Stimulated activated naive B cell treated with anti-CD40 and anti-IgM and Interleukin-4, amounts not matched to agents 10 μg/mL and 1 μg/mL and 100 μg/mL, for 72 hours (primary cell): ENCODE measurements at regions not wholly inside any gene's neighbourhood (a gene's known extent, or its start where the extent isn't known, plus 50 kb on each side); places are given as distances from the start of the nearest gene placed in this dataset.

Experiments used
- ATAC-seq, 2 donors: fragments of 150-1000 bp; cut with Tn5 transposase; replicated peaks; 2 replicates each; pipeline ENCODE4 v1.10.0; 2021; ENCODE audit warnings: moderate library complexity in 1 of 2
- DNase-seq: peaks from one replicate; pipeline ENCODE4 v3.0.0; 2021
- H3K27ac Mint-ChIP-seq: one replicate; pipeline ENCODE4 v1.8.0; 2022; ENCODE audit warnings: mild to moderate bottlenecking, mixed read lengths
- H3K27me3 Mint-ChIP-seq, 2 donors: one replicate each; pipeline ENCODE4 v1.8.0; 2022; ENCODE audit warnings: mixed read lengths in 2 of 2
- H3K36me3 Mint-ChIP-seq, 2 donors: one replicate each; pipeline ENCODE4 v1.8.0; 2022; ENCODE audit warnings: mixed read lengths in 2 of 2, mild to moderate bottlenecking in 1 of 2
- H3K4me1 Mint-ChIP-seq, 2 donors: one replicate each; pipeline ENCODE4 v1.8.0; 2022; ENCODE audit warnings: mixed read lengths in 2 of 2, mild to moderate bottlenecking in 1 of 2
- H3K4me3 Mint-ChIP-seq, 2 donors: one replicate each; pipeline ENCODE4 v1.8.0; 2022; ENCODE audit warnings: mild to moderate bottlenecking in 2 of 2, mixed read lengths in 2 of 2, moderate library complexity in 1 of 2
- H3K9me3 Mint-ChIP-seq, 2 donors: one replicate each; pipeline ENCODE4 v1.8.0; 2022; ENCODE audit warnings: mixed read lengths in 2 of 2, mild to moderate bottlenecking in 1 of 2

GRCh38 chr6:163965426-163966348 is 551.2 kb downstream of the QKI start:
- no peaks in the 10 kb centered on the region for H3K36me3 Mint-ChIP-seq
- peaks cover 15% of the 10 kb centered on the region in 2 donors for H3K27me3 Mint-ChIP-seq
- H3K4me3 Mint-ChIP-seq, result no peak overlapping the region
- H3K9me3 Mint-ChIP-seq, result no peaks in the 10 kb centered on the region
- DNase-seq (no peak), ATAC-seq (no peak)
- H3K4me1 Mint-ChIP-seq, result no peaks in the 10 kb centered on the region
- no peak overlapping the region for H3K27ac Mint-ChIP-seq

GRCh38 chr6:163964789-163965188 is 550.3 kb downstream of the QKI start:
- no peaks in the 10 kb centered on the region for H3K9me3 Mint-ChIP-seq
- H3K27me3 Mint-ChIP-seq, result peaks cover 13 to 14% of the 10 kb centered on the region in 2 donors
- no peaks in the 10 kb centered on the region for H3K4me1 Mint-ChIP-seq
- H3K27ac Mint-ChIP-seq, result no peak overlapping the region
- no peak overlapping the region for H3K4me3 Mint-ChIP-seq
- DNase-seq (no peak), ATAC-seq (no peak)
- H3K36me3 Mint-ChIP-seq, result no peaks in the 10 kb centered on the region

GRCh38 chr6:163963205-163964120 is 548.9 kb downstream of the QKI start:
- peaks cover 8 to 10% of the 10 kb centered on the region in 2 donors for H3K27me3 Mint-ChIP-seq
- no peak for ATAC-seq
- no peaks in the 10 kb centered on the region for H3K4me1 Mint-ChIP-seq
- H3K4me3 Mint-ChIP-seq, result no peak overlapping the region
- no peak for DNase-seq
- no peaks in the 10 kb centered on the region for H3K9me3 Mint-ChIP-seq
- no peak overlapping the region for H3K27ac Mint-ChIP-seq
- H3K36me3 Mint-ChIP-seq, result no peaks in the 10 kb centered on the region

GRCh38 chr6:163962627-163963117 is 548.2 kb downstream of the QKI start:
- H3K36me3 Mint-ChIP-seq, result no peaks in the 10 kb centered on the region
- ATAC-seq (no peak), DNase-seq (no peak)
- no peak overlapping the region for H3K27ac Mint-ChIP-seq
- no peaks in the 10 kb centered on the region for H3K9me3 Mint-ChIP-seq
- peaks cover 8 to 10% of the 10 kb centered on the region in 2 donors for H3K27me3 Mint-ChIP-seq
- no peak overlapping the region for H3K4me3 Mint-ChIP-seq
- H3K4me1 Mint-ChIP-seq, result no peaks in the 10 kb centered on the region

- H3K9me3 Mint-ChIP-seq, result no peaks in the 10 kb centered on the region
- ATAC-seq, result no peak
- no peak overlapping the region for H3K27ac Mint-ChIP-seq
- H3K36me3 Mint-ChIP-seq, result no peaks in the 10 kb centered on the region
- H3K4me1 Mint-ChIP-seq, result peaks cover 2 to 5% of the 10 kb centered on the region in 2 donors
- H3K4me3 Mint-ChIP-seq, result no peak overlapping the region
- peaks cover 15 to 16% of the 10 kb centered on the region in 2 donors for H3K27me3 Mint-ChIP-seq
- DNase-seq, result no peak
Measured at GRCh38 chr6:163960128-163960527, 545.6 kb downstream of the QKI start.

- no peak for ATAC-seq
- peaks cover 2 to 5% of the 10 kb centered on the region in 2 donors for H3K4me1 Mint-ChIP-seq
- no peaks in the 10 kb centered on the region for H3K9me3 Mint-ChIP-seq
Measured at GRCh38 chr6:163958646-163959045, 544.1 kb downstream of the QKI start.

GRCh38 chr6:163956571-163957407 is 542.3 kb downstream of the QKI start:
- H3K27ac Mint-ChIP-seq, result no peak overlapping the region
- H3K36me3 Mint-ChIP-seq, result no peaks in the 10 kb centered on the region
- H3K4me3 Mint-ChIP-seq, result no peak overlapping the region
- DNase-seq (peak; percentile 58), ATAC-seq (peak; percentile 92 to 99)
- H3K27me3 Mint-ChIP-seq, result peaks cover 18 to 41% of the 10 kb centered on the region in 2 donors
- H3K9me3 Mint-ChIP-seq, result no peaks in the 10 kb centered on the region
- H3K4me1 Mint-ChIP-seq, result peaks cover 2 to 5% of the 10 kb centered on the region in 2 donors

More at GRCh38 chr6:163958646-163959045, 544.1 kb downstream of the QKI start:
- no peak overlapping the region for H3K4me3 Mint-ChIP-seq
- DNase-seq, result no peak
- no peaks in the 10 kb centered on the region for H3K36me3 Mint-ChIP-seq
- H3K27ac Mint-ChIP-seq, result no peak overlapping the region
- H3K27me3 Mint-ChIP-seq, result peaks cover 12 to 25% of the 10 kb centered on the region in 2 donors

- ATAC-seq (no peak), DNase-seq (no peak)
- Mint-ChIP-seq H3K36me3 (no peaks in the 10 kb centered on the region), H3K9me3 (no peaks in the 10 kb centered on the region), H3K4me3 (no peak overlapping the region), H3K27ac (no peak overlapping the region), H3K4me1 (peaks cover 2 to 5% of the 10 kb centered on the region in 2 donors), H3K27me3 (peaks cover 24 to 49% of the 10 kb centered on the region in 2 donors)
Measured at GRCh38 chr6:163955756-163956155, 541.2 kb downstream of the QKI start.

GRCh38 chr6:163955096-163955495 is 540.6 kb downstream of the QKI start:
- DNase-seq (no peak), ATAC-seq (no peak)
- Mint-ChIP-seq H3K4me3 (no peak overlapping the region), H3K27ac (no peak overlapping the region), H3K4me1 (peaks cover 2 to 5% of the 10 kb centered on the region in 2 donors), H3K9me3 (no peaks in the 10 kb centered on the region), H3K36me3 (no peaks in the 10 kb centered on the region), H3K27me3 (peaks cover 24 to 52% of the 10 kb centered on the region in 2 donors)

- H3K4me3 Mint-ChIP-seq, result no peak overlapping the region
- no peaks in the 10 kb centered on the region for H3K9me3 Mint-ChIP-seq
- H3K36me3 Mint-ChIP-seq, result no peaks in the 10 kb centered on the region
- no peak overlapping the region for H3K27ac Mint-ChIP-seq
- peaks cover 2 to 5% of the 10 kb centered on the region in 2 donors for H3K4me1 Mint-ChIP-seq
- ATAC-seq (no peak), DNase-seq (no peak)
- H3K27me3 Mint-ChIP-seq, result peaks cover 24 to 53% of the 10 kb centered on the region in 2 donors
Measured at GRCh38 chr6:163954088-163954775, 539.7 kb downstream of the QKI start.

- no peak overlapping the region for H3K4me3 Mint-ChIP-seq
- no peaks in the 10 kb centered on the region for H3K36me3 Mint-ChIP-seq
- DNase-seq (no peak), ATAC-seq (no peak)
- H3K4me1 Mint-ChIP-seq, result peaks cover 2 to 5% of the 10 kb centered on the region in 2 donors
- H3K27me3 Mint-ChIP-seq, result peaks cover 37 to 69% of the 10 kb centered on the region in 2 donors
- H3K27ac Mint-ChIP-seq, result no peak overlapping the region
- H3K9me3 Mint-ChIP-seq, result no peaks in the 10 kb centered on the region
Measured at GRCh38 chr6:163952005-163952404, 537.5 kb downstream of the QKI start.

- Mint-ChIP-seq H3K4me3 (no peak overlapping the region), H3K9me3 (no peaks in the 10 kb centered on the region), H3K27ac (no peak overlapping the region), H3K36me3 (no peaks in the 10 kb centered on the region), H3K4me1 (no peaks in the 10 kb centered on the region), H3K27me3 (peaks cover 36 to 74% of the 10 kb centered on the region in 2 donors)
- ATAC-seq, result no peak
- DNase-seq, result no peak
Measured at GRCh38 chr6:163951326-163951725, 536.8 kb downstream of the QKI start.

- no peaks in the 10 kb centered on the region for H3K9me3 Mint-ChIP-seq
Measured at GRCh38 chr6:163950159-163950558, 535.6 kb downstream of the QKI start.

More at GRCh38 chr6:163950159-163950558, 535.6 kb downstream of the QKI start:
- H3K27me3 Mint-ChIP-seq, result peaks cover 29 to 73% of the 10 kb centered on the region in 2 donors
- no peak overlapping the region for H3K4me3 Mint-ChIP-seq
- H3K4me1 Mint-ChIP-seq, result no peaks in the 10 kb centered on the region
- no peaks in the 10 kb centered on the region for H3K36me3 Mint-ChIP-seq
- no peak for ATAC-seq
- no peak for DNase-seq
- H3K27ac Mint-ChIP-seq, result no peak overlapping the region
